A549 (cell line): ENCODE measurements at regions not wholly inside any gene's neighbourhood (a gene's known extent, or its start where the extent isn't known, plus 50 kb on each side); places are given as distances from the start of the nearest gene placed in this dataset.

ENCODE experiments used
- BHLHE40 ChIP-seq: IDR thresholded peaks from 2 replicates; pipeline ENCODE4 v1.6.1; 2012; ENCODE audit warnings: low read depth, low read length, inconsistent platforms
- CEBPB ChIP-seq, 2 experiments: fragments of >200 bp in 1 of 2; sonication (Bioruptor Twin) in 1 of 2; formaldehyde crosslinking in 1 of 2; IDR thresholded peaks; 2 replicates each; pipeline ENCODE4 v1.6.1; 2012 to 2016
- CTCF ChIP-seq: fragments of >200 bp; sonication (Bioruptor Twin); formaldehyde crosslinking; IDR thresholded peaks from 3 replicates; pipeline ENCODE4 v1.5.1; 2016
- E2F6 ChIP-seq: IDR thresholded peaks from 2 replicates; pipeline ENCODE4 v1.6.1; 2012; ENCODE audit warnings: low read depth, borderline replicate concordance
- EP300 ChIP-seq, 2 experiments: fragments of >200 bp; sonication (Bioruptor Twin); formaldehyde crosslinking; IDR thresholded peaks; 2 replicates in 1 of 2; 3 replicates in 1 of 2; pipeline ENCODE4 v1.6.1; 2016 to 2017
- JUN ChIP-seq, 2 experiments: fragments of >200 bp; sonication (Bioruptor Twin); formaldehyde crosslinking; IDR thresholded peaks; 2 replicates in 1 of 2; 3 replicates in 1 of 2; pipeline ENCODE4 v1.6.1; 2016 to 2017
- MAX ChIP-seq: IDR thresholded peaks from 2 replicates; pipeline ENCODE4 v1.6.1; 2012
- MAZ ChIP-seq: fragments of 150-350 bp; IDR thresholded peaks from 2 replicates; pipeline ENCODE4 v1.6.1; 2014; ENCODE audit warnings: antibody characterized with exemption, low read depth, low read length, borderline replicate concordance
- POLR2A ChIP-seq: IDR thresholded peaks from 2 replicates; pipeline ENCODE4 v1.6.1; 2012; ENCODE audit warnings: mild to moderate bottlenecking, low read length
- RAD21 ChIP-seq, 2 experiments: fragments of >200 bp in 1 of 2; sonication (Bioruptor Twin) in 1 of 2; formaldehyde crosslinking in 1 of 2; IDR thresholded peaks in 1 of 2; conservative IDR thresholded peaks in 1 of 2; 2 replicates in 1 of 2; 3 replicates in 1 of 2; pipeline ENCODE4 v1.6.1; 2012 to 2018; ENCODE audit warnings: inconsistent platforms in 1 of 2
- SMC3 ChIP-seq: fragments of >200 bp; sonication (Bioruptor Twin); formaldehyde crosslinking; IDR thresholded peaks from 3 replicates; pipeline ENCODE4 v1.6.1; 2018; ENCODE audit warnings: inconsistent platforms
- SREBF2 ChIP-seq: fragments of 450-650 bp; IDR thresholded peaks from 2 replicates; pipeline ENCODE4 v1.6.1; 2014; ENCODE audit warnings: mild to moderate bottlenecking, moderate library complexity
- TP53 ChIP-seq: fragments of 250-450 bp; sonication (Bioruptor Pico); IDR thresholded peaks from 2 replicates; pipeline ENCODE4 v1.5.0; 2021; ENCODE audit warnings: mild to moderate bottlenecking, moderate library complexity
- USF2 ChIP-seq: fragments of 450-650 bp; IDR thresholded peaks from 2 replicates; pipeline ENCODE4 v1.6.1; 2014; ENCODE audit warnings: antibody characterized with exemption

- TF ChIP-seq CTCF = no peak
- TF ChIP-seq USF2 = no peak
- TF ChIP-seq CEBPB (IDR thresholded peaks at IDR 0.05) = no peak
- TF ChIP-seq MAX = no peak
- TF ChIP-seq EP300 (IDR thresholded peaks at IDR 0.05) = no peak
- TF ChIP-seq E2F6 = no peak
- no peak for TF ChIP-seq TP53 (CRISPR knock-in tag)
- TF ChIP-seq RAD21 (conservative IDR thresholded peaks at IDR 0.05 in 1 of 2, IDR thresholded peaks at IDR 0.05 in 1 of 2) = peak; percentile 23 to 32; a peak in 2 of 5 replicates
- no peak for TF ChIP-seq POLR2A
- TF ChIP-seq JUN (IDR thresholded peaks at IDR 0.05) = no peak
- TF ChIP-seq BHLHE40 = no peak
- no peak for TF ChIP-seq SREBF2
- no peak for TF ChIP-seq SMC3
- TF ChIP-seq MAZ = no peak
These were observed 490.6 kb downstream of the COG6 start for GRCh38 chr13:40146063-40146462.
